Epithelial cell of proximal tubule (primary cell): ENCODE measurements at regions not wholly inside any gene's neighbourhood (a gene's known extent, or its start where the extent isn't known, plus 50 kb on each side); places are given as distances from the start of the nearest gene placed in this dataset.

Experiments used
- DNase-seq: peaks from one replicate; pipeline ENCODE4 v3.0.0-alpha.2; 2011; ENCODE audit warnings: low read depth
- H3K4me3 ChIP-seq: 2 replicates; pipeline ENCODE4 v1.5.1; 2011; ENCODE audit warnings: low read depth, mild to moderate bottlenecking, low read length
- TF ChIP-seq, protein P1 (sequence below): conservative IDR thresholded peaks from 2 replicates; pipeline ENCODE4 v1.5.1; 2012; ENCODE audit warnings: low read depth, mild to moderate bottlenecking, low read length

DNA sequence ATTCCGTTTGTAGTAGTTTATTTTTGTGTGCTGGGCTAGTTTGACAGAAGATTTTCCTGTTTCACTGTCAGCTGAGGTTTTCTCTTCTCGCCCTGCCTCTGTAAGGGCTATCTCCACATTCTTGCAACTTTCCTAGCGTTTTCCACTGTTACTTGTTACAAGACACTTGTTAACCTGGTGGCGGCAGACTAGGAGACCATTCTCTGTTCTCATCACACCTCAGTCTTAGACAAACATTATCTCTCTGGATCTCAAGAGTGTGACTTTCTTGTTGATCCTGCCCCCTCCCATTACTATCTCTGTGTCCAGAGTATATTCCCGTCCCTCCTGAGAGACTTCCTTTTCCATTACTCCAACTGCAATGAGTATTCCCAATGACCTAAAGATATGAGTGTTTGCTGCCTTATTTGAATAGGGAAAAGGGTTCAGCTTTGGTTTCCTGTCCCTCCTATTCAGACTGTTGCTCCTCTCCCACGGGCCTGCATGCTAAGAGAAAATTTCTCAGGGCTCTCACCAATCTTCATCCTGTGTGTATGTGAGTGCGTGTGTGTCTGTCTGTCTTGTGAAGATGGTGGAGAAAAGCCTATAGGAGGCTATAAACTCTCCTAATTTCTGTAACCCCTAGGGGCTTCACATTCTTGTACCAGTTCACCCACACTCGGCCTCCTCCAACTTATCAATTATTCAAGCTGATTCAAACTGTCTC is 722.4 kb upstream of the POT1 start:
- DNase-seq = no peak
- TF ChIP-seq, protein P1, sequence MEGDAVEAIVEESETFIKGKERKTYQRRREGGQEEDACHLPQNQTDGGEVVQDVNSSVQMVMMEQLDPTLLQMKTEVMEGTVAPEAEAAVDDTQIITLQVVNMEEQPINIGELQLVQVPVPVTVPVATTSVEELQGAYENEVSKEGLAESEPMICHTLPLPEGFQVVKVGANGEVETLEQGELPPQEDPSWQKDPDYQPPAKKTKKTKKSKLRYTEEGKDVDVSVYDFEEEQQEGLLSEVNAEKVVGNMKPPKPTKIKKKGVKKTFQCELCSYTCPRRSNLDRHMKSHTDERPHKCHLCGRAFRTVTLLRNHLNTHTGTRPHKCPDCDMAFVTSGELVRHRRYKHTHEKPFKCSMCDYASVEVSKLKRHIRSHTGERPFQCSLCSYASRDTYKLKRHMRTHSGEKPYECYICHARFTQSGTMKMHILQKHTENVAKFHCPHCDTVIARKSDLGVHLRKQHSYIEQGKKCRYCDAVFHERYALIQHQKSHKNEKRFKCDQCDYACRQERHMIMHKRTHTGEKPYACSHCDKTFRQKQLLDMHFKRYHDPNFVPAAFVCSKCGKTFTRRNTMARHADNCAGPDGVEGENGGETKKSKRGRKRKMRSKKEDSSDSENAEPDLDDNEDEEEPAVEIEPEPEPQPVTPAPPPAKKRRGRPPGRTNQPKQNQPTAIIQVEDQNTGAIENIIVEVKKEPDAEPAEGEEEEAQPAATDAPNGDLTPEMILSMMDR = no peak
- H3K4me3 ChIP-seq = no peak overlapping the region

DNA sequence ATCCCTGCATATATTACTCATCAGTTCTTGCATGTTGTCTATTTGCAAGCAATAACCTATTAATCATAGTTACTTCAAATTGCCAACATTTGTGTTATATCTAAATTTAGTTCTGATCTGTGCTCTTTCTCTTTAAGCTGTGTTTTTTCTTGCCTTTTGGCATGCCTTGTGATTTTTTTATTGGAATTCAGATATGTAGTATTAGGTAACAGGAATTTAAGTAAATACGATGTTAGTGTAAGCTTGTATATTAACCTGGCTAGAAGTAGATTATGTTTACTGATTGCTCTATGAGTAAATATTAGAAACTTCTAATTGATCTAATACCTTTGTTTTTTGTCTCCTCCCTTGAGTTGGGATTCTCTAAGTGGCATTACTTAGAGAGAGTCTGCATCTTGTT is 718.9 kb upstream of the POT1 start:
- no peak for DNase-seq
- TF ChIP-seq, protein P1 = no peak
- no peak overlapping the region for H3K4me3 ChIP-seq

DNA sequence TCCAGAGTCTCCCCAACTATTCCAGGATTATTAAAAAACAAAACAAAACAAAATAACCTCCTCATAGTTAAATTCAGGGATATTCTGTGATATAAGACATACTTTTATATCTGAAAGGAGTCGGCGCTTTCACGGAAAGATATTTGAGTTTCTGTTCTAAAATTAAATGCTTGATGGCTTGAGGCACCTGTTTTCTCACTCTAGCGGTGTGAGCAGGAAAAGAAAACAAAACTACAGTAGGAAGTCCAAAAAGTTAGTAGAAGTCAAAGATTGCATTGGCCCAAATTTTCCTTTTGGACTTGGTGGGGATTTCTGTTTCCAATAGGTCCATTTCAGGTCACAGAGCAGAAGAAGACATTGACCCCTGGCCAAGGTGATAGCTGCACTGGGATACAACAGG is 716.1 kb upstream of the POT1 start:
- DNase-seq = no peak

DNA sequence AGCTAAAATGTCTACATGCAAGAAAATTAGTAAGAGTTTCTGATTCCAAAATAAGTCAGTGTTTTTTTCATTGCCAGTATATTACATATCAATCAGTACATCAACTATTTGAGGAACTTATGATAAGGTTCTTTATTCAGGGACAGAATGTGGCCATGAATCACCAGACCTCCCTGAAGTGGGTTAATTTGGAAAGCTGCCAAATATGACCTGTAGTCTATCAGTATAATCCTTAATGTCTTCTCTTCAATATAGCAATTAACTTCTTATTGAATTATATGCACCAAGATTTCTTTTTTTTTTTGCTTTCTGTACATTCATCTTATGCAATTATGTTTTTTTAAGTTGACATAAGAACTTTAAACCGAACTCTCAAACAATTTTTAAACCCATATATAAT is 714.5 kb upstream of the POT1 start:
- no peak overlapping the region for H3K4me3 ChIP-seq
- TF ChIP-seq, protein P1 = no peak
- DNase-seq = no peak

More for the DNA sequence above, 716.1 kb upstream of the POT1 start:
- no peak overlapping the region for H3K4me3 ChIP-seq
- TF ChIP-seq, protein P1 = no peak

DNA sequence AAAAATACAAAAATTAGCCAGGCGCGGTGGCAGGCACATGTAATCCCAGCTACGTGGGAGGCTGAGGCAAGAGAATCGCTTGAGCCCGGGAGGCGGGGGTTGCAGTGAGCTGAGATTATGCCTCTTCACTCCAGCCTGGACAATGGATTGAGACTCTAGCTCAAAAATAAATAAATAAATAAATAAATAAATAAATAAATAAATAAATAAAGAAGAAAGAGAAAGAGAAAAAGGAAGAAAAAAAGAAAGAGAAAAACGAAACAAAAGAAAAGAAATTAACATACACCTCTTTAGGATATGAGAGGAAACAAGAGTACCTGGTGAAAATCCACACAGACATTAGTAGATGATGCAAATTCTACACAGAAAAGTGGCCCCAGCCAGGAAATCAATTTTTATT is 713.7 kb upstream of the POT1 start:
- no peak overlapping the region for H3K4me3 ChIP-seq
- TF ChIP-seq, protein P1 = no peak
- no peak for DNase-seq

DNA sequence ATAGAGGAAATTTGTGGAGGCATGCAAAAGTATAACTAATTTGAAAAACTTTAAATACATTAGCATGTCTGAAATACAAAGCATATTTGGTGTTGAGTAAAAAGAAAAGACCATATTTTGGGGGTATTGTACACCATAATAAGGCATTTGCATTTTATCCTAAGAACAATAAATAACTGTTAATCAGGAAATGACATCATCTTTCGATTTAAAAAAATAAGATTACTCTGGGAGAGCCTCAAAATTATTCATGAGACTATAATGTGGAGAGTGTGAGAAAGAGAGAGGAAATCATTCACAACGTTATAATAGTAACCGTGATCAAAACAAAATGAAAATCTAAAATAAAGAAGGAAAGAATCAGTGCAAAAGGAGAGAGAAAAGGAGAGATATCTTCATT is 712.3 kb upstream of the POT1 start:
- TF ChIP-seq, protein P1 = no peak
- H3K4me3 ChIP-seq = no peak overlapping the region
- no peak for DNase-seq

DNA sequence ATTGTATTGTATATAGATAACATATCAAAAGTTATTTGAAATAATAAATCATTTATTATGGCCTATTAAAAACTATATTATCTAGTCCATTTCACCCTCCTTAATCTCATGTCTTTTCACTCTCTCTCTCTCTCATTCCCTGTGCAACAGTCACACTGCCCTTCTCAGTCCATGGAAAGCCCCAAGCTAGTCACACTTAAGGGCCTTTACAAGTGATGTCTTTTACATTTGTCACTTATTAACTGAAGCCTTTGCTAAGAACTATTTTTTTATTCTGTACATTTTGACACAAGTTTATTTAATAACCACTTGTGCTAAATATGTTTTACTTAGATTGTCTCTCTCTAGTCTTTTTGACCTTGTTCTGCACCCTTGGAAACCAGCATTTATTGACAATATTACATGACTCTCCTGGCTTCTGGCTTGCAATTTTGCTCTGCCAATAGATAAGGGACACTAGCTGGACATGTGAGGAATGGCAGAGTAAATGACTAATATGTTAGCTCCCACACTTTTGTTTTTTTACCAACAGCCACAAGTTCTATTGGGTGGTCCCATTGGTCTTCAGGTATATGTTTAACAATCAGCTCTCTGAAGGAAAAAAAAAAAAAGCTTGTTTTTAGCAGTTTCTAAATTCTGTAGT is 706.8 kb upstream of the POT1 start:
- DNase-seq = peak; percentile 52
- no peak overlapping the region for H3K4me3 ChIP-seq
- TF ChIP-seq, protein P1 = no peak
